WTC11 (cell line): ENCODE measurements at regions not wholly inside any gene's neighbourhood (a gene's known extent, or its start where the extent isn't known, plus 50 kb on each side); places are given as distances from the start of the nearest gene placed in this dataset.

Experiments
- ATAC-seq: fragments of 200-7000 bp; cut with Tn5 transposase; 2 replicates; pipeline ENCODE4 v1.10.0; 2021; ENCODE audit warnings: mild to moderate bottlenecking, moderate library complexity
- CTCF ChIA-PET: fragments of 300-600 bp; sonication (Branson Sonifier 250); formaldehyde crosslinking; loops from one replicate; lab custom pipeline; 2021; ENCODE audit warnings: antibody characterized with exemption; lab: Charles Lee
- POLR2A ChIA-PET: fragments of 350-600 bp; sonication (Branson Sonifier 250); formaldehyde crosslinking; loops from one replicate; lab custom pipeline; 2021; ENCODE audit warnings: antibody characterized with exemption; lab: Charles Lee
- DNase-seq: peaks from one replicate; pipeline ENCODE4 v3.0.0; 2021; ENCODE audit warnings: low spot score
- H3K27ac Mint-ChIP-seq: 2 replicates; pipeline ENCODE4 v1.8.0; 2021; ENCODE audit warnings: mixed read lengths
- H3K27me3 Mint-ChIP-seq: 2 replicates; pipeline ENCODE4 v1.8.0; 2021; ENCODE audit warnings: low read depth, mild to moderate bottlenecking, moderate library complexity, mixed read lengths
- H3K36me3 Mint-ChIP-seq: 2 replicates; pipeline ENCODE4 v1.8.0; 2021; ENCODE audit warnings: mixed read lengths
- H3K4me1 Mint-ChIP-seq: 2 replicates; pipeline ENCODE4 v1.8.0; 2022; ENCODE audit warnings: mixed read lengths
- H3K4me3 Mint-ChIP-seq: 2 replicates; pipeline ENCODE4 v1.8.0; 2021; ENCODE audit warnings: mild to moderate bottlenecking, moderate library complexity, mixed read lengths
- H3K9me3 Mint-ChIP-seq: 2 replicates; pipeline ENCODE4 v1.8.0; 2021; ENCODE audit warnings: mixed read lengths
- CDX4 ChIP-seq: fragments of 250-450 bp; sonication (Bioruptor Pico); IDR thresholded peaks from 2 replicates; pipeline ENCODE4 v1.9.0; 2021; ENCODE audit warnings: moderate library complexity, mild to moderate bottlenecking, inconsistent platforms, borderline replicate concordance
- CREB1 ChIP-seq: sonication (generic); formaldehyde crosslinking; IDR thresholded peaks from 2 replicates; pipeline ENCODE4 v1.8.0; 2023; ENCODE audit warnings: mild to moderate bottlenecking, missing genetic modification reagents
- CTCF ChIP-seq: fragments of 200-600 bp; IDR thresholded peaks from 2 replicates; pipeline ENCODE4 v1.8.0; 2022; ENCODE audit warnings: antibody characterized with exemption
- E2F5 ChIP-seq: sonication (generic); formaldehyde crosslinking; IDR thresholded peaks from 2 replicates; pipeline ENCODE4 v1.8.1; 2022; ENCODE audit warnings: mild to moderate bottlenecking, moderate library complexity, missing genetic modification reagents
- EMX1 ChIP-seq: fragments of 250-450 bp; sonication (Bioruptor Pico); IDR thresholded peaks from 2 replicates; pipeline ENCODE4 v1.8.0; 2021; ENCODE audit warnings: mild to moderate bottlenecking
- HMGXB4 ChIP-seq: sonication (generic); formaldehyde crosslinking; IDR thresholded peaks from 2 replicates; pipeline ENCODE4 v1.8.1; 2023; ENCODE audit warnings: mild to moderate bottlenecking, moderate library complexity, missing genetic modification reagents
- IRF2 ChIP-seq: sonication (generic); formaldehyde crosslinking; IDR thresholded peaks from 2 replicates; pipeline ENCODE4 v1.8.0; 2022; ENCODE audit warnings: low read depth, missing genetic modification reagents, borderline replicate concordance
- NFYB ChIP-seq: sonication (generic); formaldehyde crosslinking; conservative IDR thresholded peaks from 2 replicates; pipeline ENCODE4 v1.8.0; 2022; ENCODE audit warnings: low read depth, missing genetic modification reagents
- NR3C1 ChIP-seq: sonication (generic); formaldehyde crosslinking; conservative IDR thresholded peaks from 2 replicates; pipeline ENCODE4 v1.8.1; 2023; ENCODE audit warnings: low read depth, mild to moderate bottlenecking, missing genetic modification reagents
- PREB ChIP-seq: sonication (generic); formaldehyde crosslinking; IDR thresholded peaks from 2 replicates; pipeline ENCODE4 v1.8.1; 2022; ENCODE audit warnings: mild to moderate bottlenecking, missing genetic modification reagents, moderate library complexity, borderline replicate concordance
- PRRX2 ChIP-seq: fragments of 250-450 bp; sonication (Bioruptor Pico); IDR thresholded peaks from 2 replicates; pipeline ENCODE4 v1.8.0; 2021; ENCODE audit warnings: mild to moderate bottlenecking
- RORB ChIP-seq: fragments of 250-450 bp; sonication (Bioruptor Pico); IDR thresholded peaks from 2 replicates; pipeline ENCODE4 v1.9.0; 2021; ENCODE audit warnings: mild to moderate bottlenecking
- SOX15 ChIP-seq: fragments of 250-450 bp; sonication (Bioruptor Pico); IDR thresholded peaks from 2 replicates; pipeline ENCODE4 v1.9.0; 2021; ENCODE audit warnings: mild to moderate bottlenecking
- TCF7 ChIP-seq: sonication (generic); formaldehyde crosslinking; IDR thresholded peaks from 2 replicates; pipeline ENCODE4 v1.8.0; 2022; ENCODE audit warnings: mild to moderate bottlenecking, low read depth, missing genetic modification reagents, moderate library complexity
- USF2 ChIP-seq: sonication (generic); formaldehyde crosslinking; IDR thresholded peaks from 2 replicates; pipeline ENCODE4 v1.8.1; 2023; ENCODE audit warnings: mild to moderate bottlenecking, missing genetic modification reagents, moderate library complexity
- ZNF512 ChIP-seq: sonication (generic); formaldehyde crosslinking; IDR thresholded peaks from 2 replicates; pipeline ENCODE4 v1.8.1; 2022; ENCODE audit warnings: missing genetic modification reagents, borderline replicate concordance
- ZNF532 ChIP-seq: fragments of 250-450 bp; sonication (Bioruptor Pico); IDR thresholded peaks from 2 replicates; pipeline ENCODE4 v1.9.0; 2021; ENCODE audit warnings: mild to moderate bottlenecking, borderline replicate concordance
- ZSCAN18 ChIP-seq: fragments of 250-450 bp; sonication (Bioruptor Pico); IDR thresholded peaks from 2 replicates; pipeline ENCODE4 v2.1.2; 2022; ENCODE audit warnings: mild to moderate bottlenecking, moderate library complexity

GRCh38 chr1:30423570-30423969 lies 299.8 kb downstream of the MATN1 start (continued):
- no peak for TF ChIP-seq E2F5 (CRISPR knock-in tag)

GRCh38 chr1:30422251-30422650 lies 301.1 kb downstream of the MATN1 start:
- ChIA-PET CTCF (interaction anchor here (2.3 to 3.0 kb wide), 2 partner anchors 13 to 42 kb away, joined by 7 to 11 read pairs; no protein-coding TSS in a partner anchor), POLR2A (no interaction called here)
- TF ChIP-seq RORB (CRISPR knock-in tag): no peak
- no peak for TF ChIP-seq SOX15 (CRISPR knock-in tag)
- TF ChIP-seq ZNF512: no peak
- no peak for TF ChIP-seq USF2
- no peak for TF ChIP-seq HMGXB4 (CRISPR knock-in tag)
- TF ChIP-seq ZSCAN18 (CRISPR knock-in tag): no peak
- TF ChIP-seq CTCF: no peak
- TF ChIP-seq NR3C1 (CRISPR knock-in tag): no peak
- no peak for TF ChIP-seq CREB1 (CRISPR knock-in tag)
- TF ChIP-seq EMX1 (CRISPR knock-in tag): no peak
- no peak for TF ChIP-seq TCF7 (CRISPR knock-in tag)
- DNase-seq (no peak), ATAC-seq (no peak)
- Mint-ChIP-seq H3K36me3 (no peaks in the 10 kb centered on the region), H3K27ac (no peak overlapping the region), H3K4me1 (peaks cover 3% of the 10 kb centered on the region; the same call in 1 of the 2 replicates), H3K4me3 (no peak overlapping the region), H3K27me3 (no peaks in the 10 kb centered on the region; the same call in 1 of the 2 replicates), H3K9me3 (no peaks in the 10 kb centered on the region)

- Mint-ChIP-seq H3K27ac (no peak overlapping the region), H3K4me1 (0 out of 2 replicates have a peak, but pooled peaks cover 3% of the 10 kb centered on the region), H3K4me3 (no peak overlapping the region), H3K36me3 (no peaks in the 10 kb centered on the region), H3K27me3 (no peaks in the 10 kb centered on the region; the same call in 1 of the 2 replicates), H3K9me3 (no peaks in the 10 kb centered on the region)
- no peak for ATAC-seq
- ChIA-PET CTCF (interaction anchor here (2.3 to 3.0 kb wide), 2 partner anchors 12 to 40 kb away, joined by 7 to 11 read pairs; no protein-coding TSS in a partner anchor), POLR2A (no interaction called here)
- no peak for DNase-seq
- TF ChIP-seq IRF2 (CRISPR knock-in tag): no peak
- TF ChIP-seq ZNF532 (CRISPR knock-in tag): no peak
- no peak for TF ChIP-seq PRRX2 (CRISPR knock-in tag)
- no peak for TF ChIP-seq PREB
- TF ChIP-seq CDX4 (CRISPR knock-in tag): no peak
- TF ChIP-seq NFYB (CRISPR knock-in tag): no peak
These were observed 302.8 kb downstream of the MATN1 start for GRCh38 chr1:30420519-30421050.
